Adrenal gland (tissue), 9 donors: ENCODE measurements at regions not wholly inside any gene's neighbourhood (a gene's known extent, or its start where the extent isn't known, plus 50 kb on each side); places are given as distances from the start of the nearest gene placed in this dataset.

Source experiments
- DNase-seq, 7 donors: peaks; one replicate each; pipeline ENCODE4 v3.0.0-alpha.2; 2019 to 2020
- H3K27ac ChIP-seq, 5 donors: fragments of 200-600 bp; sonication (generic) in 4 of 5; 1 replicate in 3 of 5; 2 replicates in 2 of 5; pipeline versions ENCODE4 v1.5.1 to v1.8.0; 2016 to 2020; ENCODE audit warnings: mild to moderate bottlenecking in 1 of 5
- H3K27me3 ChIP-seq: fragments of 200-600 bp; 2 replicates; pipeline ENCODE4 v1.8.0; 2021
- H3K36me3 ChIP-seq, 2 donors: fragments of 200-600 bp; replicated peaks in 1 of 2; 1 replicate in 1 of 2; 2 replicates in 1 of 2; pipeline versions ENCODE4 v1.5.1 to v1.8.0; 2018 to 2022
- H3K4me1 ChIP-seq, 2 donors: fragments of 200-600 bp; replicated peaks in 1 of 2; 1 replicate in 1 of 2; 2 replicates in 1 of 2; pipeline versions ENCODE4 v1.5.1 to v1.8.0; 2018 to 2021
- H3K4me3 ChIP-seq, 4 donors: fragments of 200-600 bp; sonication (generic) in 3 of 4; one replicate each; pipeline ENCODE4 v1.5.1; 2016 to 2018
- H3K9me3 ChIP-seq, 3 donors: fragments of 200-600 bp; sonication (generic) in 1 of 3; replicated peaks in 1 of 3; 1 replicate in 2 of 3; 2 replicates in 1 of 3; pipeline versions ENCODE4 v1.5.1 to v1.8.0; 2016 to 2021
- POLR2A ChIP-seq, 2 donors: fragments of 450-650 bp; IDR thresholded peaks; one replicate each; pipeline ENCODE4 v1.6.1; 2017; ENCODE audit warnings: antibody characterized with exemption in 2 of 2, mild to moderate bottlenecking in 2 of 2, moderate library complexity in 1 of 2
- WGBS, 4 donors: extraction: QIAGEN DNeasy Blood & Tissue Kit in 2 of 4; methylation state at CpG; one replicate each; pipeline versions ENCODE4 v1.1.5 to v1.1.7; 2013 to 2017; 5-methylcytosine and 5-hydroxymethylcytosine counted together
- intact Hi-C, 2 donors: fragments of 100-400 bp; cut with DNase I; formaldehyde crosslinking; loops; one replicate each; pipeline versions ENCODE4 v1.14.1 to v1.15.0; 2022 to 2023
- TF ChIP-seq, protein P1 (sequence below), 6 experiments: fragments of 450-650 bp in 4 of 6; fragments of 200-600 bp in 2 of 6; sonication (generic) in 1 of 6; IDR thresholded peaks; 1 replicate in 5 of 6; 2 replicates in 1 of 6; pipeline versions ENCODE4 v1.5.1 to v1.8.0; 2016 to 2021; ENCODE audit warnings: antibody characterized with exemption in 6 of 6, mild to moderate bottlenecking in 2 of 6, moderate library complexity in 1 of 6
- donor health status: healthy with polysubstance abuse.
- donor health status: Bipolar disorder and iron deficiency.
- donor health status: DM: yes; HTN: yes; CAD: no.
- donor health status: DM: no; HTN: no; CAD: no.
- donor health status: DM: no; HTN: no; CAD: no.

- TF ChIP-seq, protein P1, sequence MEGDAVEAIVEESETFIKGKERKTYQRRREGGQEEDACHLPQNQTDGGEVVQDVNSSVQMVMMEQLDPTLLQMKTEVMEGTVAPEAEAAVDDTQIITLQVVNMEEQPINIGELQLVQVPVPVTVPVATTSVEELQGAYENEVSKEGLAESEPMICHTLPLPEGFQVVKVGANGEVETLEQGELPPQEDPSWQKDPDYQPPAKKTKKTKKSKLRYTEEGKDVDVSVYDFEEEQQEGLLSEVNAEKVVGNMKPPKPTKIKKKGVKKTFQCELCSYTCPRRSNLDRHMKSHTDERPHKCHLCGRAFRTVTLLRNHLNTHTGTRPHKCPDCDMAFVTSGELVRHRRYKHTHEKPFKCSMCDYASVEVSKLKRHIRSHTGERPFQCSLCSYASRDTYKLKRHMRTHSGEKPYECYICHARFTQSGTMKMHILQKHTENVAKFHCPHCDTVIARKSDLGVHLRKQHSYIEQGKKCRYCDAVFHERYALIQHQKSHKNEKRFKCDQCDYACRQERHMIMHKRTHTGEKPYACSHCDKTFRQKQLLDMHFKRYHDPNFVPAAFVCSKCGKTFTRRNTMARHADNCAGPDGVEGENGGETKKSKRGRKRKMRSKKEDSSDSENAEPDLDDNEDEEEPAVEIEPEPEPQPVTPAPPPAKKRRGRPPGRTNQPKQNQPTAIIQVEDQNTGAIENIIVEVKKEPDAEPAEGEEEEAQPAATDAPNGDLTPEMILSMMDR (IDR thresholded peaks at IDR 0.05): no peak
- TF ChIP-seq POLR2A (IDR thresholded peaks at IDR 0.05): no peak
- Histone ChIP-seq H3K36me3 (no peaks in the 10 kb centered on the region), H3K4me3 (no peak overlapping the region), H3K27ac (no peak overlapping the region), H3K4me1 (no peaks in the 10 kb centered on the region), H3K9me3 (peaks cover 0 to 3% (median 0%) of the 10 kb centered on the region in 3 donors), H3K27me3 (no peaks in the 10 kb centered on the region)
- intact Hi-C loops: no loop called here
- DNase-seq: no peak
Measured at GRCh38 chr2:176833671-176834070, 378.9 kb upstream of the HNRNPA3 start.

GRCh38 chr2:176834226-176834625 lies 378.4 kb upstream of the HNRNPA3 start:
- Histone ChIP-seq H3K27ac (no peak overlapping the region), H3K27me3 (no peaks in the 10 kb centered on the region), H3K9me3 (peaks cover 0 to 3% (median 0%) of the 10 kb centered on the region in 3 donors), H3K4me3 (no peak overlapping the region), H3K36me3 (no peaks in the 10 kb centered on the region), H3K4me1 (no peaks in the 10 kb centered on the region)
- no peak for DNase-seq
- 83 to 91% (median 86%) methylated on average over 3 of the region's 3 CpGs for WGBS, 4 donors
- intact Hi-C loops: no loop called here
- TF ChIP-seq, protein P1 (IDR thresholded peaks at IDR 0.05): no peak
- TF ChIP-seq POLR2A (IDR thresholded peaks at IDR 0.05): no peak

DNA sequence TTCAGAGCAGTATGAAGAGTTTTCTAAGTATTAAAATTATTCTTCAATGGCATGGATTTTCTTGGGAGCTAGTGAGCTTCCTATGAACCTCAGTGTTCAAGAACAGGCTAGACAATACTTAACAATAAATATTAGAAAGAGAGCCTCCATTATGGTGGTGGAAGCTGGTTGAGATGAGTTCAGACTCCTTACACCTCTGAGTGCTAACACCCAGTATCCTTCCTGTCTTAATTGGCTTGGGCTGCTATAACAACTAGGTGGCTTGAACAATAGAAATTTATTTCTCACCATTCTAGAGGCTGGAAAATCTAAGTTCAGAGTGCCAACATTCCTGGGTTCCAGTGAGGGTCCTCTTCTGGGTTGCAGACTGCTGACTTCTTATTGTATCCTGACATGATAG lies 369.4 kb upstream of the HNRNPA3 start:
- Histone ChIP-seq H3K4me1 (no peaks in the 10 kb centered on the region), H3K27me3 (no peaks in the 10 kb centered on the region), H3K27ac (no peak overlapping the region), H3K4me3 (no peak overlapping the region), H3K9me3 (no peaks in the 10 kb centered on the region), H3K36me3 (no peaks in the 10 kb centered on the region)
- intact Hi-C loops: no loop called here
- no peak for DNase-seq
- TF ChIP-seq, protein P1 (IDR thresholded peaks at IDR 0.05): no peak
- TF ChIP-seq POLR2A (IDR thresholded peaks at IDR 0.05): no peak

GRCh38 chr2:176844461-176844860 lies 368.1 kb upstream of the HNRNPA3 start:
- H3K27ac ChIP-seq: no peak overlapping the region
- H3K4me1 ChIP-seq: no peaks in the 10 kb centered on the region
- H3K27me3 ChIP-seq: no peaks in the 10 kb centered on the region
- H3K36me3 ChIP-seq: no peaks in the 10 kb centered on the region
- H3K9me3 ChIP-seq: no peaks in the 10 kb centered on the region
- no peak for DNase-seq
- TF ChIP-seq, protein P1 (IDR thresholded peaks at IDR 0.05): no peak
- TF ChIP-seq POLR2A (IDR thresholded peaks at IDR 0.05): no peak
- intact Hi-C loops: no loop called here
- no peak overlapping the region for H3K4me3 ChIP-seq
- WGBS, 4 donors: 51 to 63% (median 56%) methylated on average over 1 of the region's 1 CpG
